Common myeloid progenitor, CD34-positive (primary cell): ENCODE measurements at regions not wholly inside any gene's neighbourhood (a gene's known extent, or its start where the extent isn't known, plus 50 kb on each side); places are given as distances from the start of the nearest gene placed in this dataset.

Experiments used
- CTCF ChIA-PET: fragments of 350-600 bp; sonication (Branson Sonifier 250); formaldehyde crosslinking; loops from one replicate; lab custom pipeline; 2021; ENCODE audit warnings: antibody characterized with exemption; lab: Charles Lee
- POLR2A ChIA-PET: fragments of 350-600 bp; sonication (Branson Sonifier 250); formaldehyde crosslinking; loops from one replicate; lab custom pipeline; 2021; ENCODE audit warnings: antibody characterized with exemption; lab: Charles Lee
- DNase-seq, 3 donors: peaks; one replicate each; pipeline versions ENCODE4 v3.0.0 to v3.0.0-alpha.2; 2013
- H3K27ac ChIP-seq, 2 experiments: 1 replicate in 1 of 2; 2 replicates in 1 of 2; pipeline ENCODE4 v1.7.0; 2013; ENCODE audit warnings: inconsistent platforms in 2 of 2, low read length in 2 of 2, mild to moderate bottlenecking in 2 of 2, low read depth in 1 of 2, moderate library complexity in 1 of 2; ENCODE audit not compliant: severe bottlenecking in 2 of 2, insufficient read depth in 1 of 2, poor library complexity in 1 of 2
- H3K27me3 ChIP-seq, 5 experiments: replicated peaks in 2 of 5; 1 replicate in 3 of 5; 2 replicates in 2 of 5; pipeline versions ENCODE4 v1.6.1 to v1.7.0; 2013; ENCODE audit warnings: low read length in 4 of 5, mild to moderate bottlenecking in 2 of 5, moderate library complexity in 2 of 5, inconsistent platforms in 1 of 5; ENCODE audit not compliant: insufficient read depth in 5 of 5, control insufficient read depth in 4 of 5
- H3K36me3 ChIP-seq, 4 experiments: 1 replicate in 2 of 4; 2 replicates in 2 of 4; pipeline versions ENCODE4 v1.6.1 to v1.7.0; 2013; ENCODE audit warnings: low read length in 3 of 4, control low read depth in 1 of 4, mild to moderate bottlenecking in 1 of 4; ENCODE audit not compliant: control insufficient read depth in 4 of 4, insufficient read depth in 4 of 4
- H3K4me1 ChIP-seq, 4 experiments: 1 replicate in 3 of 4; 2 replicates in 1 of 4; pipeline versions ENCODE4 v1.6.1 to v1.7.1; 2013; ENCODE audit warnings: low read length in 3 of 4, mild to moderate bottlenecking in 3 of 4, control low read depth in 1 of 4, inconsistent platforms in 1 of 4, moderate library complexity in 1 of 4; ENCODE audit not compliant: control insufficient read depth in 4 of 4, insufficient read depth in 4 of 4; ENCODE audit errors: control extremely low read depth in 1 of 4
- H3K4me3 ChIP-seq, 7 experiments: 1 replicate in 4 of 7; 2 replicates in 3 of 7; pipeline versions ENCODE4 v1.5.1 to v1.7.0; 2013; ENCODE audit warnings: mild to moderate bottlenecking in 7 of 7, low read length in 6 of 7, moderate library complexity in 6 of 7, inconsistent platforms in 2 of 7, low read depth in 2 of 7, control low read depth in 1 of 7; ENCODE audit not compliant: insufficient read depth in 4 of 7, control insufficient read depth in 1 of 7; ENCODE audit errors: extremely low read depth in 1 of 7
- H3K9me3 ChIP-seq, 5 experiments: 1 replicate in 4 of 5; 2 replicates in 1 of 5; pipeline versions ENCODE4 v1.6.1 to v1.7.1; 2013; ENCODE audit warnings: low read length in 4 of 5, mild to moderate bottlenecking in 2 of 5, inconsistent platforms in 1 of 5, low read depth in 1 of 5, moderate library complexity in 1 of 5; ENCODE audit not compliant: control insufficient read depth in 4 of 5, insufficient read depth in 2 of 5; ENCODE audit errors: control extremely low read depth in 1 of 5
- WGBS: methylation state at CpG from one replicate; pipeline ENCODE4 v1.1.5; 2013; ENCODE audit not compliant: insufficient coverage; 5-methylcytosine and 5-hydroxymethylcytosine counted together

GRCh38 chr22:48234011-48234410 lies 1471.6 kb downstream of the TBC1D22A start:
- Histone ChIP-seq H3K4me1 (peaks cover 0 to 3% (median 1%) of the 10 kb centered on the region in 4 experiments), H3K9me3 (peaks cover 0 to 18% (median 9%) of the 10 kb centered on the region in 5 experiments), H3K27ac (no peak overlapping the region), H3K36me3 (no peaks in the 10 kb centered on the region), H3K4me3 (no peak overlapping the region), H3K27me3 (peaks cover 0 to 3% (median 2%) of the 10 kb centered on the region in 5 experiments)
- no peak for DNase-seq
- ChIA-PET CTCF (no interaction called here), POLR2A (no interaction called here)
- 95% methylated on average over 8 of the region's 8 CpGs for WGBS

DNA sequence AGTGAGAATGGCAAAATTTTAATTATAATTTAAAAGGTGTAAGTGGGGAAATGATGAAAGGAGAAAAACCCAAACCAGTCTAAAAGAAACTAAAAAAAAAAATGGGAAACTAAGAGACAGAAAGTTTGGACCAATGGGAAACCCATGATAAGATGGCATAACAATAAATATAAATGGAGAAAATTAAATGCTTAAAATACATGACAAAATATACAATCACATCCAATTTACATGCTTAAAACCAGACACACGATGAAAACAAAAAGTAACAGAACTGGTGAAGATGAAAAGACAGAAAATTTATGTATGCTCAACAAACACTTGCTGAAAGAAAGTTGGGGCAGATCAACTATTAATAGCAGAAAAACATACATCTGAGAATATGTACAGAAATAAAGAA lies 1471.1 kb downstream of the TBC1D22A start:
- DNase-seq = no peak
- WGBS = no CpG with 5 or more reads among the region's 1 CpG

GRCh38 chr22:48228468-48228867 lies 1466.0 kb downstream of the TBC1D22A start:
- Histone ChIP-seq H3K27ac (no peak overlapping the region), H3K4me1 (no peaks in the 10 kb centered on the region), H3K4me3 (no peak overlapping the region), H3K36me3 (no peaks in the 10 kb centered on the region), H3K27me3 (peaks cover 0 to 11% (median 2%) of the 10 kb centered on the region in 5 experiments), H3K9me3 (peaks cover 0 to 14% (median 4%) of the 10 kb centered on the region in 5 experiments)
- POLR2A ChIA-PET = no interaction called here
- WGBS = 86% methylated on average over 1 of the region's 5 CpGs
- DNase-seq = no peak
- CTCF ChIA-PET = no interaction called here

More for the DNA sequence above, 1471.1 kb downstream of the TBC1D22A start:
- H3K4me3 ChIP-seq = no peak overlapping the region
- H3K36me3 ChIP-seq = no peaks in the 10 kb centered on the region
- H3K27ac ChIP-seq = no peak overlapping the region
- H3K9me3 ChIP-seq = peaks cover 0 to 18% (median 9%) of the 10 kb centered on the region in 5 experiments
- CTCF ChIA-PET = no interaction called here
- POLR2A ChIA-PET = no interaction called here
- peaks cover 0 to under 1% (median 0%) of the 10 kb centered on the region in 4 experiments for H3K4me1 ChIP-seq
- peaks cover 0 to 3% (median 2%) of the 10 kb centered on the region in 5 experiments for H3K27me3 ChIP-seq

GRCh38 chr22:48227341-48228018 lies 1465.0 kb downstream of the TBC1D22A start:
- peaks cover 0 to 8% (median 0%) of the 10 kb centered on the region in 5 experiments for H3K9me3 ChIP-seq
- no peak for DNase-seq
- ChIA-PET CTCF (no interaction called here), POLR2A (no interaction called here)
- 89% methylated on average over 3 of the region's 4 CpGs for WGBS
- no peaks in the 10 kb centered on the region for H3K4me1 ChIP-seq
- H3K27me3 ChIP-seq = peaks cover 0 to 14% (median 2%) of the 10 kb centered on the region in 5 experiments
- no peak overlapping the region for H3K4me3 ChIP-seq
- H3K36me3 ChIP-seq = no peaks in the 10 kb centered on the region
- H3K27ac ChIP-seq = no peak overlapping the region

GRCh38 chr22:48226026-48227013 lies 1463.9 kb downstream of the TBC1D22A start:
- Histone ChIP-seq H3K4me1 (no peaks in the 10 kb centered on the region), H3K4me3 (no peak overlapping the region), H3K9me3 (peaks cover 0 to 4% (median 0%) of the 10 kb centered on the region in 5 experiments), H3K27me3 (peaks cover 0 to 14% (median 2%) of the 10 kb centered on the region in 5 experiments), H3K27ac (no peak overlapping the region), H3K36me3 (no peaks in the 10 kb centered on the region)
- CTCF ChIA-PET = no interaction called here
- POLR2A ChIA-PET = no interaction called here
- WGBS = 91% methylated on average over 22 of the region's 23 CpGs
- no peak for DNase-seq

- POLR2A ChIA-PET = no interaction called here
- H3K4me3 ChIP-seq = no peak overlapping the region
- H3K27ac ChIP-seq = no peak overlapping the region
- no peaks in the 10 kb centered on the region for H3K4me1 ChIP-seq
- H3K9me3 ChIP-seq = peaks cover 0 to 3% (median 0%) of the 10 kb centered on the region in 5 experiments
- peaks cover 0 to 11% (median 2%) of the 10 kb centered on the region in 5 experiments for H3K27me3 ChIP-seq
- CTCF ChIA-PET = no interaction called here
- no peaks in the 10 kb centered on the region for H3K36me3 ChIP-seq
- DNase-seq = no peak
- 84% methylated on average over 4 of the region's 5 CpGs for WGBS
Measured at GRCh38 chr22:48224332-48224731, 1461.9 kb downstream of the TBC1D22A start.
